GM21515 (cell line): ENCODE measurements at regions not wholly inside any gene's neighbourhood (a gene's known extent, or its start where the extent isn't known, plus 50 kb on each side); places are given as distances from the start of the nearest gene placed in this dataset.

Experiments used
- ATAC-seq: cut with Tn5 transposase; IDR thresholded peaks from one replicate; pipeline ENCODE4 v1.9.1; 2021; ENCODE audit not compliant: unreplicated experiment

GRCh38 chr6:37556881-37557644, 57.4 kb upstream of the CCDC167 start:
- ATAC-seq: no peak

DNA sequence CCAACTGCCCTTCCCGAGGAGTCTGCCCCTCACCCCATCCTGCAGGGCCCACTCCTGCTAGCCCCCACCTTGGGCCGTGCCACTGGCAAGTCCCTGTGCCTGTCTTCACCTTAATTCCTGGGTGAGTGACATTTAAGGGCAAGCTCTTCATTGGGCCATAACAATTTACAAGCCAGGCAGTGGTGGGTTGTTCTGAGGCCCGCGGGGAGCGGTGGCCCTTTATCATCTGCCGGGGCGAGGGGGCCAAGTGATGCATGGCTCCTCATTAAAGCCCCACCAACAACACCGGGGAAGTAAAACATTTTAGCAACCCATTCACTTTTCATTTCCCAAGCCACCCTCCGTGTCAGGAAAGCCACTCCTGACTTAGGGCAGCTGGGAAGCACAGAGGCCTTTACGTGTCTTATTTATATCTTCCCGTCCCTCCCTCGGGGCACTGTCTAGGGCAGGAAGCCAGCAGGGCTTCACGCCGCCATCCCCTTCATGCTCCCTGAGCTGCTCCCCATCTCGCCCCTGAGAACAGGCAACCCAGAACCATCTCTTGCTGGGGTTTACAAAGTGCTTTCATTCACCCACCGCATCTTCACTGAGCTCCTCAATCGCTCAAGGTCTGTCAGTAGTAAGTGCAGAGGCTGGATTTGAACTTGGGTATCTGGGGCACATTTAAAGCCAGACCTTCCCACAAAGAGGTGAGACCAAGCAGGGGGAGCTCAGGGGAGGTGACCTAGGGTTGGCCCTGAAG, 55.5 kb upstream of the CCDC167 start:
- ATAC-seq: no peak

GRCh38 chr6:37554480-37554819, 54.8 kb upstream of the CCDC167 start:
- no peak for ATAC-seq

- ATAC-seq: no peak
Measured at GRCh38 chr6:37552267-37552666, 52.6 kb upstream of the CCDC167 start.

- ATAC-seq: no peak
Measured at GRCh38 chr6:37551867-37552266, 52.2 kb upstream of the CCDC167 start.

- ATAC-seq: no peak
Measured at GRCh38 chr6:37551446-37551845, 51.8 kb upstream of the CCDC167 start.

DNA sequence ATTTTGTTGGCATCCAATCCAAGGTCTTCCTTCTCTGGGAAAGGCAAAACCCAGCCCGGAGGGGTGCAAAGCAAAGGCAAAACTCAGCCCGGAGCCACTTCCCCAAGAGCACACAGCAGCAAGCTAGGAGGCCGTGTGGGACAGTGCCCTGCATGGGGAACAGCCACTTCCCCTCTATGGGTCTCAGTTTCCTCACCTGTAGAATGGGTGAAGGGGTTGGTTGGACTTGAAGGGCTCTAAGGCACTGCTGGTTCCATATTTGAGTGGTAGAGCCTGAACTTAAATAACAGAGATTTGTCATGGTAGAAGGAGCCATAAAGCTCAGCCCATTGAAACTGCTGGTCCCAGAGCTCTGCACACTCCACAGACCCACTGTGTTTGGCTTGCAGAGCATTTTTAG, 51.3 kb upstream of the CCDC167 start:
- ATAC-seq: no peak

DNA sequence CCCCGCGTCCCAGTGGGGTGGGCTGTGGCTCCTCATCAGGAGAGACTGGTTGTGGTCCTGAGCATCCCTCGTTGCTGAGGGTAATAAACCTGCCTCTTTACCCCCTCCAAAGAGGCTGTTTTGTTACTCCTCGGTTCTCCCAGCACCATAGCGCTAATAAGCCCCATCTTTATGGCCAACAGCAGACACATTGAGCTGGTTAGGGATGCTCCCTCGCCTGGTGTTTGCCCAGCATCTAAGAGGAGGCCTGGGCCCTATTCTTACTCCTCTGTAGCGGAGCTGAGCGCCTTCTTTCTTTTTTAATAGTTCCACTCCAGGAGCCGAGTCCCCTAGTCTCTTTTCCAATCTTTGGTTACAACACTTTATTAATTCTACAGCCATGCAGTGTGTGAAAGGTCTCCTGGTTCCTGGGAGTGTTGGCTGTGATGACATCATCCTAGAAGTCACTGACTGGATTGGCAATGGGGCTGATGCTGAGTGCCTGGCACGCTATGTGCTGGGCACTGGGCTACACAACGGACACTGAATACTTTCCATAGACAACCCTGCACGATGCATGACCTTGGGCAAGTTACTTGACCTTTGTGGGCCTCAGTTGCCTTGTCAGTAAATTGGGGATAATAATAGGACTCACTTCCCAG, 50.6 kb upstream of the CCDC167 start:
- no peak for ATAC-seq

- no peak for ATAC-seq
Measured at GRCh38 chr6:37549558-37549957, 49.9 kb upstream of the CCDC167 start.
